Tibial nerve (tissue), 4 donors: ENCODE measurements at regions not wholly inside any gene's neighbourhood (a gene's known extent, or its start where the extent isn't known, plus 50 kb on each side); places are given as distances from the start of the nearest gene placed in this dataset.

Experiments used
- DNase-seq, 2 donors: peaks; one replicate each; pipeline ENCODE4 v3.0.0-alpha.2; 2019; ENCODE audit warnings: low spot score in 2 of 2
- H3K27ac ChIP-seq, 4 donors: fragments of 200-600 bp; sonication (generic) in 3 of 4; one replicate each; pipeline ENCODE4 v1.5.1; 2017 to 2019; ENCODE audit warnings: mild to moderate bottlenecking in 1 of 4
- H3K27me3 ChIP-seq, 2 donors: fragments of 200-600 bp; sonication (generic) in 1 of 2; one replicate each; pipeline versions ENCODE4 v1.5.1 to v1.6.0; 2017 to 2019
- H3K36me3 ChIP-seq, 3 donors: fragments of 200-600 bp; sonication (generic); one replicate each; pipeline ENCODE4 v1.5.1; 2018 to 2019
- H3K4me1 ChIP-seq, 4 donors: fragments of 200-600 bp; sonication (generic) in 3 of 4; one replicate each; pipeline ENCODE4 v1.5.1; 2017 to 2019
- H3K4me3 ChIP-seq, 4 donors: fragments of 200-600 bp; sonication (generic) in 3 of 4; one replicate each; pipeline ENCODE4 v1.5.1; 2017 to 2019; ENCODE audit warnings: mild to moderate bottlenecking in 1 of 4, moderate library complexity in 1 of 4
- H3K9me3 ChIP-seq, 4 donors: fragments of 200-600 bp; sonication (generic) in 3 of 4; one replicate each; pipeline ENCODE4 v1.5.1; 2017 to 2019
- EP300 ChIP-seq, 2 donors: sonication (generic); formaldehyde crosslinking; IDR thresholded peaks; one replicate each; pipeline ENCODE4 v1.6.1; 2017; ENCODE audit warnings: antibody characterized with exemption in 2 of 2, mild to moderate bottlenecking in 1 of 2
- POLR2A ChIP-seq, 2 donors: fragments of 450-650 bp; IDR thresholded peaks; one replicate each; pipeline ENCODE4 v1.6.1; 2017; ENCODE audit warnings: antibody characterized with exemption in 2 of 2, mild to moderate bottlenecking in 2 of 2, moderate library complexity in 2 of 2
- WGBS, 2 donors: methylation state at CpG; one replicate each; pipeline ENCODE4 v1.1.5; 2018; 5-methylcytosine and 5-hydroxymethylcytosine counted together
- TF ChIP-seq, protein P1 (sequence below), 5 experiments: fragments of 200-600 bp in 3 of 5; fragments of 450-650 bp in 2 of 5; sonication (generic) in 3 of 5; IDR thresholded peaks; one replicate each; pipeline ENCODE4 v1.5.1; 2016 to 2019; ENCODE audit warnings: antibody characterized with exemption in 5 of 5, mild to moderate bottlenecking in 3 of 5, moderate library complexity in 2 of 5

DNA sequence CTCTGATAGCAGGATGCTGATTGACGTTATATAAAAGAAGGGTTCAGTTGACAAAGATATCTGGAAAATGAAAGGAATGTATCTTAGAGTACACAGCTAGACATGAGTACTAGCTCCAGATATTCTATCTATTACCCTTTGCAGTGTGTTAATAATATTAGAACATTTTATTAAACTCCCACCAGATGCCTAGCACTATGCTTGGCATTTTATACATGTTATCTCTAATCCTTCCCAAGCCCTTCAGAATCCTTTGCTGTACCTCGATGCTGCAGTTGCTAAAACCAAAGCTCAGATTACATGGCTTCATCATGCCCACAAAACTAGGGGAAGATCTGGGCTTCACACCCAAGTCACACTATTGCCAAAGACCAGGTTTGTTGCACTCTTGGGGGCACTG lies 350.1 kb upstream of the AZI2 start:
- no peak for DNase-seq
- Histone ChIP-seq H3K36me3 (no peaks in the 10 kb centered on the region), H3K27me3 (no peaks in the 10 kb centered on the region), H3K9me3 (no peaks in the 10 kb centered on the region), H3K27ac (no peak overlapping the region), H3K4me3 (no peak overlapping the region), H3K4me1 (no peaks in the 10 kb centered on the region)
- 70 to 74% methylated on average over 2 of the region's 2 CpGs for WGBS, 2 donors
- TF ChIP-seq EP300 (IDR thresholded peaks at IDR 0.05) (no peak), POLR2A (IDR thresholded peaks at IDR 0.05) (no peak)
- TF ChIP-seq, protein P1, sequence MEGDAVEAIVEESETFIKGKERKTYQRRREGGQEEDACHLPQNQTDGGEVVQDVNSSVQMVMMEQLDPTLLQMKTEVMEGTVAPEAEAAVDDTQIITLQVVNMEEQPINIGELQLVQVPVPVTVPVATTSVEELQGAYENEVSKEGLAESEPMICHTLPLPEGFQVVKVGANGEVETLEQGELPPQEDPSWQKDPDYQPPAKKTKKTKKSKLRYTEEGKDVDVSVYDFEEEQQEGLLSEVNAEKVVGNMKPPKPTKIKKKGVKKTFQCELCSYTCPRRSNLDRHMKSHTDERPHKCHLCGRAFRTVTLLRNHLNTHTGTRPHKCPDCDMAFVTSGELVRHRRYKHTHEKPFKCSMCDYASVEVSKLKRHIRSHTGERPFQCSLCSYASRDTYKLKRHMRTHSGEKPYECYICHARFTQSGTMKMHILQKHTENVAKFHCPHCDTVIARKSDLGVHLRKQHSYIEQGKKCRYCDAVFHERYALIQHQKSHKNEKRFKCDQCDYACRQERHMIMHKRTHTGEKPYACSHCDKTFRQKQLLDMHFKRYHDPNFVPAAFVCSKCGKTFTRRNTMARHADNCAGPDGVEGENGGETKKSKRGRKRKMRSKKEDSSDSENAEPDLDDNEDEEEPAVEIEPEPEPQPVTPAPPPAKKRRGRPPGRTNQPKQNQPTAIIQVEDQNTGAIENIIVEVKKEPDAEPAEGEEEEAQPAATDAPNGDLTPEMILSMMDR (IDR thresholded peaks at IDR 0.05) = no peak

GRCh38 chr3:28699283-28699682 lies 350.7 kb upstream of the AZI2 start:
- Histone ChIP-seq H3K4me3 (no peak overlapping the region), H3K4me1 (no peaks in the 10 kb centered on the region), H3K27ac (no peak overlapping the region), H3K9me3 (no peaks in the 10 kb centered on the region), H3K27me3 (no peaks in the 10 kb centered on the region), H3K36me3 (no peaks in the 10 kb centered on the region)
- no peak for DNase-seq
- TF ChIP-seq, protein P1 (IDR thresholded peaks at IDR 0.05) = no peak
- no peak for TF ChIP-seq EP300 (IDR thresholded peaks at IDR 0.05)
- no peak for TF ChIP-seq POLR2A (IDR thresholded peaks at IDR 0.05)
- 83 to 97% methylated on average over 2 of the region's 2 CpGs for WGBS, 2 donors

- H3K27me3 ChIP-seq = no peaks in the 10 kb centered on the region
- no peak for DNase-seq
- no peaks in the 10 kb centered on the region for H3K9me3 ChIP-seq
- H3K4me3 ChIP-seq = no peak overlapping the region
- 70 to 87% methylated on average over 5 of the region's 5 CpGs for WGBS, 2 donors
- no peaks in the 10 kb centered on the region for H3K36me3 ChIP-seq
- TF ChIP-seq, protein P1 (IDR thresholded peaks at IDR 0.05) = no peak
- TF ChIP-seq POLR2A (IDR thresholded peaks at IDR 0.05) (no peak), EP300 (IDR thresholded peaks at IDR 0.05) (no peak)
- H3K27ac ChIP-seq = no peak overlapping the region
- H3K4me1 ChIP-seq = no peaks in the 10 kb centered on the region
Measured at GRCh38 chr3:28700728-28701127, 352.1 kb upstream of the AZI2 start.

DNA sequence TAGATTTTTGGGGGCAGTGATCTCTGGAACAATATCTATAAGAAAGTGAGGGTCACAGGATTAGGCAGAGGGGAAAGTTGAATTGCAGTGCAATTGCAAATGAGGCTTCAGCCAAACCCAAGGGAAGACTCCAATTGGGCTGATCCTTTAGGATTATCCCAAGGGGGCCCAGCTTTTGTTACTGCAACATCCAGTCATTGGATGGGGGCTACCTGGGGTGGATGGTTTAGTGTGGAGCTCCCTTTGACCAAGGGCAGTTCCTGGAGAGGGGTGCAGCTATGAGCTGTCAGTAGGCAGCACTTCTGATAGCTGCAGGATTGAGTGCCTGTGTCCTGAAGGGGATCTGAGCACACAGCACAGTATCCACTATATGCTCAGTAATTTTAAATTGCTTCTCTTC lies 355.2 kb upstream of the AZI2 start:
- H3K27ac ChIP-seq = no peak overlapping the region
- DNase-seq = no peak
- H3K4me1 ChIP-seq = no peaks in the 10 kb centered on the region
- no peak overlapping the region for H3K4me3 ChIP-seq
- TF ChIP-seq POLR2A (IDR thresholded peaks at IDR 0.05) (no peak), EP300 (IDR thresholded peaks at IDR 0.05) (no peak)
- TF ChIP-seq, protein P1 (IDR thresholded peaks at IDR 0.05) = no peak
- no peaks in the 10 kb centered on the region for H3K36me3 ChIP-seq
- no peaks in the 10 kb centered on the region for H3K27me3 ChIP-seq
- H3K9me3 ChIP-seq = no peaks in the 10 kb centered on the region

DNA sequence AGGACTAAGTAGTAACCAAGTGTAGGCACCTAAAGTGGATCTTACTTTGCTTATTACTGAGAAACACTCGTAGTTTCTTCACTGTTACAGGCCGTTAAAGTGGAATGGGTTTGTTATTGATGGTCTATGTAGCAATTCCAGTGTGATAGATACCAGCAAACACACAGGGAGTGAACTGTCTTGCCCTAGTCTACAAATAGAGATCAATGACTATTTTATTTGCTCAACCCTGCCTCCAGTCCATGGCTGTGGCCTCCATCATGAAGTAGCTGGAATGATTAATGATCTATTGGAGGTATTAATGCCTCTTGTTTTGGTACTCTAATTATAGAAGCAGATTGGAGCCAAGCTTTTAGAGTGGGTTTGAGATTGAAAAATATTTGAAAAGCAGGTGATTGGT lies 362.7 kb upstream of the AZI2 start:
- H3K36me3 ChIP-seq = no peaks in the 10 kb centered on the region
- H3K4me3 ChIP-seq = no peak overlapping the region
- TF ChIP-seq, protein P1 (IDR thresholded peaks at IDR 0.05) = no peak
- TF ChIP-seq POLR2A (IDR thresholded peaks at IDR 0.05) (no peak), EP300 (IDR thresholded peaks at IDR 0.05) (no peak)
- WGBS, 2 donors = 86% methylated on average over 2 of the region's 2 CpGs
- H3K27me3 ChIP-seq = no peaks in the 10 kb centered on the region
- H3K9me3 ChIP-seq = no peaks in the 10 kb centered on the region
- no peaks in the 10 kb centered on the region for H3K4me1 ChIP-seq
- no peak for DNase-seq
- H3K27ac ChIP-seq = no peak overlapping the region
